ENCODE measurements at regions not wholly inside any gene's neighbourhood (a gene's known extent, or its start where the extent isn't known, plus 50 kb on each side); places are given as distances from the start of the nearest gene placed in this dataset.

DNA sequence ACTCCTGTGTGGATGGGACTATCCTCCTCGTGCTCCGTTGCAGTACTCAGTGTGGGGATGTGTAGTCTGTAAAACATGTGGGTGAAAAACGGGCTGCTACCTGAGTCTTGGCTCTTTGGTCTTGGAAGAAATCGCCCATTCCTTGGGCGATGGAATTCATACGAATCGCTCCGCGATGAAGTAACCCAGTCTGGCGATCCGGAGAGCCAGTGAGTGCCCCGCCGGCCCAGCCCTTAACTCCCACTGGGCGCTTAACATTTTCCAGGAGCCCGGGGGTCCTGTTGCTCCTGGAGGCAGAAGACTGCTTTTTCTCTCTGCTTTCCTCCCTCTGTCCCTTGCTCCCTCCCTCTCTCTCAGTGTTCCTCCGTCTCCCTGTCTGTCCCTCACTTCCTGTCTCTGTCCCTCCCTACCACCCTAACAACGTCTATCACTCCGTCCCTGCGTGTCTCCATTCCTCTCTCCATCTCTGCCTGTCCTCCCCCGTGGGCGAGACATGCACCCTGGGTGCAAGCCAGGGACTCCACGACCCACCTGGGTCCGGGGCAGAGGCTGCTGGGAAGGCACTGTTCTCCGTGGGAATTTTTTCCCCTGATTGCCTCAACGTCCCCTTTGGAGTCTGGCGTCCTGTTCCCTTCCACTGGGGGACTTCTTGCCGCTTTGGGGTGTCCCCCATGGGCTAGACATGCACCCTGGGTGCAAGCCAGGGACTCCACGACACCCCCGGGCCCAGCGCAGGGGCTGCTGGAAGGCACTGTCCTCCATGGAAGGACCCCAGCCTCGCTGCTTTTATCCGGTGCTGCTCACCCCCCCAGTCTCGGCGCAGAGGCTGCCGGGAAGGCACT, 188.6 kb downstream of the ALG10 start:
- no peak for TF ChIP-seq CTCF (IDR thresholded peaks at IDR 0.05)
- no peak for TF ChIP-seq POLR2A (IDR thresholded peaks at IDR 0.05)
- no peak for DNase-seq

GRCh38 chr12:34212651-34213050, 190.4 kb downstream of the ALG10 start:
- 75 to 79% methylated on average over 6 of the region's 6 CpGs for WGBS, 2 donors
- no peaks in the 10 kb centered on the region for H3K36me3 ChIP-seq
- no peak overlapping the region for H3K27ac ChIP-seq
- H3K9me3 ChIP-seq, result no peaks in the 10 kb centered on the region
- no peak for TF ChIP-seq POLR2A (IDR thresholded peaks at IDR 0.05)
- TF ChIP-seq CTCF (IDR thresholded peaks at IDR 0.05), result no peak
- intact Hi-C loops (cut with DNase I), result no loop called here
- no peaks in the 10 kb centered on the region for H3K27me3 ChIP-seq
- no peak for DNase-seq
- H3K4me3 ChIP-seq (replicated peaks in 1 of 3), result no peak overlapping the region
- H3K4me1 ChIP-seq, result no peaks in the 10 kb centered on the region

More for the DNA sequence above, 188.6 kb downstream of the ALG10 start:
- H3K27ac ChIP-seq, result no peak overlapping the region
- 85 to 93% methylated on average over 30 to 35 of the region's 35 CpGs for WGBS, 2 donors
- no peaks in the 10 kb centered on the region for H3K27me3 ChIP-seq
- intact Hi-C loops (cut with DNase I), result no loop called here
- no peaks in the 10 kb centered on the region for H3K4me1 ChIP-seq
- H3K4me3 ChIP-seq (replicated peaks in 1 of 3), result no peak overlapping the region
- no peaks in the 10 kb centered on the region for H3K9me3 ChIP-seq
- no peaks in the 10 kb centered on the region for H3K36me3 ChIP-seq

DNA sequence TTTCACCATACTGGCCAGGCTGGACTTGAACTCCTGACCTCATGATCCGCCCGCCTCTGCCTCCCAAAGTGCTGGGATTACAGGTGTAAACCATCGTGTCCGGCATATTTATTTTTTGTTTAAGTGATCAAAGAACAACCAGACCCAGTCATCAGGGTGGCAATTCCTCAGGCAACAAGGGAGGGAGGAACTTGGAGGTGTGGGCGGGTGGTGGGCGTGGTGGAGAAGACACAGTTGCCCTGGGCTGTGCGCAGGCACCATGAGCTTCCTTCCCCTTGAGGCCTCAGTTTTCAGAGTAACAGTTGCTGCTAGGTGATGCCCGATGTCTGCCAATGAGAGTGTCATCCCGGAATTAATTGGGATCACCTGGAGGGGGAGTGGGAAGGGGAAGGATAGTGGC, 191.7 kb downstream of the ALG10 start:
- intact Hi-C loops (cut with DNase I), result no loop called here
- WGBS, 2 donors, result 91% methylated on average over 9 of the region's 9 CpGs
- DNase-seq, result no peak
- H3K4me1 ChIP-seq, result no peaks in the 10 kb centered on the region
- TF ChIP-seq CTCF (IDR thresholded peaks at IDR 0.05), result no peak
- TF ChIP-seq POLR2A (IDR thresholded peaks at IDR 0.05), result no peak
- no peak overlapping the region for H3K27ac ChIP-seq
- H3K4me3 ChIP-seq (replicated peaks in 1 of 3), result no peak overlapping the region
- H3K36me3 ChIP-seq, result no peaks in the 10 kb centered on the region
- H3K27me3 ChIP-seq, result no peaks in the 10 kb centered on the region
- no peaks in the 10 kb centered on the region for H3K9me3 ChIP-seq

DNA sequence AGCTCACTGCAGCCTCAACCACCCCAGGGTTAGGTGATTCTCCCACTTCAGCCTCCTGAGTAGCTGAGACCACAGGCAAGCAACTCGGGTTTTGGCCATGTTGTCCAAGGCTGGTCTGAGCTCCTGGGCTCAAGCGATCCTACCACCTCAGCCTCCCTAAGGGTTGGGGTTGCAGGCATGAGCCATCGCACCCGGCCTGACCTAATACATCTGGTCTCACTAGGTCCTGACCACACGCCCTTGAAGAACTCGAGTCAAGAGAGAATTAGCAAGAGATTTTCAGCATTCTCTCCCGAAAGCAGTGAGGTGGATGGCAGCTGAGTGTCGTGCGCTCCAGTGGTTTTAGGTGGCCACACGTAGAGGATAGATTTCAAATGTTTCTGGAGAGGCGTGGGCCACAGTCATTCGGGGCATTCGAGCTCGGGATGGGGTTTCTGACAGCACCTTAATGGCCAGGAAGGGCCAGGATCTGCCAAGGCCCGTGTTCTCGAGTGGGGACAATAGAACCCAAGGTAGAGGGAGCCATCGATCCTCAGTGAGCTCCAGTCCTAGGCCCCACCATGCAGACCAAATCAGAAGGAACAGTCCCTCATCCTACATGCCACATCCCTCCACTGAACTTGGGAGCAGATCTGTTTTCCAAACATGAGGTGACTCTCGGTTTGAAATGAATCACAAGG, 193.1 kb downstream of the ALG10 start:
- no peak for DNase-seq
- Histone ChIP-seq H3K27me3 (no peaks in the 10 kb centered on the region), H3K9me3 (no peaks in the 10 kb centered on the region), H3K36me3 (no peaks in the 10 kb centered on the region), H3K27ac (no peak overlapping the region), H3K4me1 (no peaks in the 10 kb centered on the region), H3K4me3 (replicated peaks in 1 of 3) (no peak overlapping the region)
- TF ChIP-seq POLR2A (IDR thresholded peaks at IDR 0.05) (no peak), CTCF (IDR thresholded peaks at IDR 0.05) (no peak)
- intact Hi-C loops (cut with DNase I), result loop anchor here (5.0 kb wide), 1 partner anchor 88 kb away; no protein-coding TSS in a partner anchor
- WGBS, 2 donors, result 86 to 87% methylated on average over 18 of the region's 18 CpGs

- H3K27ac ChIP-seq, result no peak overlapping the region
- H3K4me1 ChIP-seq, result no peaks in the 10 kb centered on the region
- intact Hi-C loops (cut with DNase I), result loop anchor here (5.0 kb wide), 1 partner anchor 89 kb away; no protein-coding TSS in a partner anchor
- H3K9me3 ChIP-seq, result no peaks in the 10 kb centered on the region
- H3K4me3 ChIP-seq (replicated peaks in 1 of 3), result no peak overlapping the region
- H3K36me3 ChIP-seq, result no peaks in the 10 kb centered on the region
- TF ChIP-seq CTCF (IDR thresholded peaks at IDR 0.05) (no peak), POLR2A (IDR thresholded peaks at IDR 0.05) (no peak)
- WGBS, 2 donors, result 86 to 87% methylated on average over 11 to 12 of the region's 12 CpGs
- no peaks in the 10 kb centered on the region for H3K27me3 ChIP-seq
- DNase-seq, result no peak
Measured at GRCh38 chr12:34215893-34216285, 193.6 kb downstream of the ALG10 start.

All from thyroid gland (tissue), 4 donors.